Thyroid gland (tissue), 4 donors: ENCODE measurements at regions not wholly inside any gene's neighbourhood (a gene's known extent, or its start where the extent isn't known, plus 50 kb on each side); places are given as distances from the start of the nearest gene placed in this dataset.

Experiments used
- POLR2A ChIP-seq, 2 donors: fragments of 450-650 bp; IDR thresholded peaks; one replicate each; pipeline ENCODE4 v1.6.1; 2017; ENCODE audit warnings: antibody characterized with exemption in 2 of 2, mild to moderate bottlenecking in 2 of 2, moderate library complexity in 1 of 2
- TF ChIP-seq, protein P1 (sequence below), 6 experiments: fragments of 200-600 bp in 3 of 6; fragments of 450-650 bp in 3 of 6; sonication (generic) in 3 of 6; IDR thresholded peaks; one replicate each; pipeline ENCODE4 v1.5.1; 2016 to 2019; ENCODE audit warnings: antibody characterized with exemption in 6 of 6, mild to moderate bottlenecking in 2 of 6, inconsistent platforms in 1 of 6, moderate library complexity in 1 of 6

GRCh38 chr6:155589190-155589589 is 133.6 kb upstream of the NOX3 start:
- TF ChIP-seq, protein P1, sequence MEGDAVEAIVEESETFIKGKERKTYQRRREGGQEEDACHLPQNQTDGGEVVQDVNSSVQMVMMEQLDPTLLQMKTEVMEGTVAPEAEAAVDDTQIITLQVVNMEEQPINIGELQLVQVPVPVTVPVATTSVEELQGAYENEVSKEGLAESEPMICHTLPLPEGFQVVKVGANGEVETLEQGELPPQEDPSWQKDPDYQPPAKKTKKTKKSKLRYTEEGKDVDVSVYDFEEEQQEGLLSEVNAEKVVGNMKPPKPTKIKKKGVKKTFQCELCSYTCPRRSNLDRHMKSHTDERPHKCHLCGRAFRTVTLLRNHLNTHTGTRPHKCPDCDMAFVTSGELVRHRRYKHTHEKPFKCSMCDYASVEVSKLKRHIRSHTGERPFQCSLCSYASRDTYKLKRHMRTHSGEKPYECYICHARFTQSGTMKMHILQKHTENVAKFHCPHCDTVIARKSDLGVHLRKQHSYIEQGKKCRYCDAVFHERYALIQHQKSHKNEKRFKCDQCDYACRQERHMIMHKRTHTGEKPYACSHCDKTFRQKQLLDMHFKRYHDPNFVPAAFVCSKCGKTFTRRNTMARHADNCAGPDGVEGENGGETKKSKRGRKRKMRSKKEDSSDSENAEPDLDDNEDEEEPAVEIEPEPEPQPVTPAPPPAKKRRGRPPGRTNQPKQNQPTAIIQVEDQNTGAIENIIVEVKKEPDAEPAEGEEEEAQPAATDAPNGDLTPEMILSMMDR (IDR thresholded peaks at IDR 0.05): no peak
- no peak for TF ChIP-seq POLR2A (IDR thresholded peaks at IDR 0.05)
